GM23248 (cell line): ENCODE measurements at regions not wholly inside any gene's neighbourhood (a gene's known extent, or its start where the extent isn't known, plus 50 kb on each side); places are given as distances from the start of the nearest gene placed in this dataset.
"Not testable (repeated sequence)": the region's sequence is repeated elsewhere in the genome, so short reads cannot be mapped to it uniquely, and the experiment has no call there.

Source experiments
- DNase-seq: peaks from one replicate; pipeline ENCODE4 v3.0.0-alpha.2; 2015
- H2AFZ ChIP-seq: fragments of 200-600 bp; sonication (generic); 2 replicates; pipeline ENCODE4 v1.6.1; 2016; ENCODE audit warnings: antibody characterized with exemption
- H3F3A ChIP-seq: fragments of 200-600 bp; sonication (generic); 2 replicates; pipeline ENCODE4 v1.6.1; 2016; ENCODE audit warnings: mild to moderate bottlenecking, antibody characterized with exemption, mixed run types; ENCODE audit not compliant: insufficient read depth
- H3K27ac ChIP-seq: fragments of 200-600 bp; sonication (generic); 2 replicates; pipeline ENCODE4 v1.5.1; 2016; ENCODE audit warnings: mild to moderate bottlenecking
- H3K27me3 ChIP-seq: fragments of 200-600 bp; sonication (generic); replicated peaks from 2 replicates; pipeline ENCODE4 v1.6.1; 2016; ENCODE audit warnings: mild to moderate bottlenecking; ENCODE audit not compliant: insufficient read depth
- H3K36me3 ChIP-seq: fragments of 200-600 bp; sonication (generic); 2 replicates; pipeline ENCODE4 v1.6.1; 2016; ENCODE audit warnings: low read depth, mild to moderate bottlenecking
- H3K4me1 ChIP-seq: fragments of 200-600 bp; sonication (generic); 2 replicates; pipeline ENCODE4 v1.6.1; 2016; ENCODE audit warnings: mild to moderate bottlenecking; ENCODE audit not compliant: insufficient read depth
- H3K4me2 ChIP-seq: fragments of 200-600 bp; sonication (generic); one replicate; pipeline ENCODE4 v1.6.1; 2016; ENCODE audit warnings: mild to moderate bottlenecking; ENCODE audit not compliant: unreplicated experiment
- H3K4me3 ChIP-seq: fragments of 200-600 bp; sonication (generic); 2 replicates; pipeline ENCODE4 v1.5.1; 2016; ENCODE audit warnings: mild to moderate bottlenecking
- H3K79me2 ChIP-seq: fragments of 200-600 bp; sonication (generic); 2 replicates; pipeline ENCODE4 v1.6.1; 2016; ENCODE audit warnings: mild to moderate bottlenecking; ENCODE audit not compliant: insufficient read depth
- H3K9ac ChIP-seq: fragments of 200-600 bp; sonication (generic); 2 replicates; pipeline ENCODE4 v1.6.1; 2016; ENCODE audit warnings: mild to moderate bottlenecking
- H3K9me2 ChIP-seq: fragments of 200-600 bp; sonication (generic); 2 replicates; pipeline ENCODE4 v1.6.1; 2016; ENCODE audit warnings: mixed run types, mild to moderate bottlenecking, moderate library complexity; ENCODE audit not compliant: insufficient read depth
- H3K9me3 ChIP-seq: fragments of 200-600 bp; sonication (generic); one replicate; pipeline ENCODE4 v1.6.1; 2017; ENCODE audit warnings: low read depth
- H4K20me1 ChIP-seq: fragments of 200-600 bp; sonication (generic); 2 replicates; pipeline ENCODE4 v1.6.0; 2016; ENCODE audit not compliant: insufficient read depth
- EZH2 ChIP-seq: fragments of 200-600 bp; sonication (generic); IDR thresholded peaks from 2 replicates; pipeline ENCODE4 v1.6.1; 2018; ENCODE audit warnings: antibody characterized with exemption, mild to moderate bottlenecking; ENCODE audit not compliant: insufficient read depth, poor library complexity, severe bottlenecking
- EZH2phosphoT487 ChIP-seq: fragments of 200-600 bp; sonication (generic); IDR thresholded peaks from 2 replicates; pipeline ENCODE4 v1.6.1; 2018; ENCODE audit warnings: antibody characterized with exemption, moderate library complexity, mild to moderate bottlenecking, low read depth; ENCODE audit not compliant: insufficient read depth
- WGBS, 2 experiments: methylation state at CpG; one replicate each; pipeline ENCODE4 v1.1.6; 2015 to 2017; ENCODE audit warnings: low lambda C conversion rate in 2 of 2, low coverage in 1 of 2; ENCODE audit errors: missing lambda C conversion rate in 2 of 2; 5-methylcytosine and 5-hydroxymethylcytosine counted together
- in situ Hi-C: fragments of 300-500 bp; cut with MboI; formaldehyde crosslinking; loops from 2 replicates; pipeline ENCODE4 v1.15.0; 2020

DNA sequence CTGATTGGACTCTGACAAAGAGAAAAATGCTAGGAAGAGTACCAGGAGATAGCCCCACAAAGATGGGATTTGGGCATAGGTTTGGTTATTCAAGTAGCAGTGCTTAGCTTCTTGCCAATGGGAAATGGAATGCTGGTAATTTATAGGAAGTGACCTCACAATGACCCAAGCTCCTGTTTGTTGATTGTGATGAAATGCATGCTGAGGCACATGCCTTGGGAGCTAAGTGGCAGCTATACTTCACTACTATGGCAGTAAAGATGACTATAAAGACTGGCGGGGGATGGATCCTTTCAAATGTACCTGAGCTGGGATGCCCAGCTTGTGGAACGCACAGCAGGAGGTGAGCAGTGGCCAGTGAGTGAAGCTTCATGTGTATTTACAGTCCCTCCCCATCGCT, 153.8 kb downstream of the ZNF22 start:
- DNase-seq: no peak
- WGBS, 2 experiments: 61 to 73% methylated on average over 3 of the region's 3 CpGs
- no peak overlapping the region for H3K4me2 ChIP-seq
- in situ Hi-C loops: no loop called here
- no peaks in the 10 kb centered on the region for H3K36me3 ChIP-seq
- H3K9me3 ChIP-seq: no peaks in the 10 kb centered on the region
- H3K79me2 ChIP-seq: no peaks in the 10 kb centered on the region
- H2AFZ ChIP-seq: no peak overlapping the region
- no peaks in the 10 kb centered on the region for H3F3A ChIP-seq
- H3K27ac ChIP-seq: no peak overlapping the region
- H3K9ac ChIP-seq: no peak overlapping the region
- H3K4me1 ChIP-seq: no peaks in the 10 kb centered on the region
- H4K20me1 ChIP-seq: no peaks in the 10 kb centered on the region
- H3K27me3 ChIP-seq: no peaks in the 10 kb centered on the region
- TF ChIP-seq EZH2phosphoT487: no peak
- TF ChIP-seq EZH2: no peak
- H3K9me2 ChIP-seq: no peaks in the 10 kb centered on the region
- H3K4me3 ChIP-seq: no peak overlapping the region

DNA sequence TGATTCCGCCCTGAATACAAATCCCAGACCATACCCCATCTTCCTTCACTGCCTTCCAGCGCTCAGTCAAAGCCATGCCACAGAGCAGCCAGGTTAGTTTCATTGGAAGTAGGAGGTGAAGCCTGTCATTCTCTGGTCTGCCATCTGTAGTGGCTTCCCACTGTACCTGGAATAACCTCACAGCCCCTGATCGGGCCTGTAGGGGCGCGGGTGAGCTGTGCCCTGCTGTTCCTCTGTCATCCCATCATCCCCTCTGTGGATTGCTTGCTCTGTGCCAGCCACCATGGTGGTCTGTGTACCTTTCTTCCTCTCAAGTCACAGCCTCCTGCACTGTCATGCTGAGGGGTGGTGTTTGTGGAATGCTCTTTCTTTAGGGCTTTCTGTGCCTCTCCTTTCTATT, 155.1 kb downstream of the ZNF22 start:
- in situ Hi-C loops: no loop called here
- Histone ChIP-seq H3K4me3 (no peak overlapping the region), H3K4me1 (no peaks in the 10 kb centered on the region), H3F3A (no peaks in the 10 kb centered on the region), H3K9me2 (no peaks in the 10 kb centered on the region), H3K36me3 (no peaks in the 10 kb centered on the region), H3K79me2 (no peaks in the 10 kb centered on the region), H3K27me3 (no peaks in the 10 kb centered on the region), H3K9ac (no peak overlapping the region), H3K4me2 (no peak overlapping the region), H3K9me3 (no peaks in the 10 kb centered on the region), H2AFZ (no peak overlapping the region), H3K27ac (no peak overlapping the region), H4K20me1 (no peaks in the 10 kb centered on the region)
- no peak for DNase-seq
- 58 to 75% methylated on average over 5 of the region's 5 CpGs for WGBS, 2 experiments
- TF ChIP-seq EZH2phosphoT487: no peak

DNA sequence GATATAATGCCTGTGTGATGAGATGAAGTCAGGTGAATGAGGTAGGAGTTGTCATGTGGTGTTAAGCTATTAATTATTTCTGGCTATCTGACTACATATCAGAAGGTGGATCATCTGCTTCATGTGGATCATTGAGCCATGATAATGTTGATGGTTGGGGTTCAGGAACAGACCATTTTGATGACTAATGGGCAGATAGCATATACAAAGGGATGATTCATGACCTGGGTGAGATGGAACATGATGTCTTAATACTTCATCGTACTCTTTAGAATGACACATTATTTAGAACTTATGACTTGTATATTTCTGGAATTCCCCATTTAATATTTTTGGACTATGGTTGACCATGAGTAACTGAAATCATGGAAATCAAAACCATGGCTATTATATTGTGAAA, 155.1 kb downstream of the OR13A1 start:
- in situ Hi-C loops: no loop called here
- H3K36me3 ChIP-seq: no peaks in the 10 kb centered on the region
- H2AFZ ChIP-seq: no peak overlapping the region
- 0 to 3% methylated on average over 1 of the region's 1 CpG for WGBS, 2 experiments
- no peaks in the 10 kb centered on the region for H3K79me2 ChIP-seq
- no peaks in the 10 kb centered on the region for H3K9me3 ChIP-seq
- TF ChIP-seq EZH2 (no peak), EZH2phosphoT487 (no peak)
- no peak overlapping the region for H3K4me3 ChIP-seq
- H3F3A ChIP-seq: no peaks in the 10 kb centered on the region
- no peaks in the 10 kb centered on the region for H3K9me2 ChIP-seq
- no peaks in the 10 kb centered on the region for H4K20me1 ChIP-seq
- no peak overlapping the region for H3K27ac ChIP-seq
- H3K9ac ChIP-seq: no peak overlapping the region
- H3K4me2 ChIP-seq: no peak overlapping the region
- H3K4me1 ChIP-seq: no peaks in the 10 kb centered on the region
- peak; percentile 13 for DNase-seq
- H3K27me3 ChIP-seq: no peaks in the 10 kb centered on the region

DNA sequence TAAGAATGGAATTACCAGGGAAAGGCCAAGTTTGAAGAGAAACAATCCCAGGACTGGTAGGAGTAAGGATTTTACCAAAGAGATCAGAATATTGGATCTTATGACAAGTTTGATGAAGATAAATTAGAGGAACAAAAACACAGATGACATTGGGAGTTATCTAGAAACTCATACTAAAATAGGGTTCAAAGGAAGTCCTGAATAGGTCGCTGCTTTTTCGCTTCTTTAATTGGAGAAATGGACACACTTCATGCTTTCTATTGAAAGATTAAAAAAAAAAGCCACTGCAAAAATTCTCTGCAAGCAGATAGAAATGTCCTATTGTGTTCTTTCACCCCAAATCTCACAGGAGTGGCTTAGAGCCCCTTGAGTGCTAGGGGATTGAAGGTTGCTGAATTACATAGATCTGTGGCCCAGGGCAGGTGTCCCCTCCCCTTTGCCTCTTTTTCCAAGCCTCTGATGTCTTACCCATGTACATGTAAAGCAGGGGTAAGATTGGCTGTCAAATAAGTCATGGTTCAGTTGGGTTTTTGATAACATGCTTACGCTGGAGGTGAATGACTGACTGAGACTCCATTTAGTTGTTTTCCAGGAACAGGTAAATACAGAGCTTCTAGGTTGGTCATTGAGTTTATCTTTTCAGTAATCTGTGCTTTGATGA, 152.0 kb downstream of the OR13A1 start:
- Histone ChIP-seq H4K20me1 (no peaks in the 10 kb centered on the region), H3K36me3 (no peaks in the 10 kb centered on the region), H3K4me3 (no peak overlapping the region)

DNA sequence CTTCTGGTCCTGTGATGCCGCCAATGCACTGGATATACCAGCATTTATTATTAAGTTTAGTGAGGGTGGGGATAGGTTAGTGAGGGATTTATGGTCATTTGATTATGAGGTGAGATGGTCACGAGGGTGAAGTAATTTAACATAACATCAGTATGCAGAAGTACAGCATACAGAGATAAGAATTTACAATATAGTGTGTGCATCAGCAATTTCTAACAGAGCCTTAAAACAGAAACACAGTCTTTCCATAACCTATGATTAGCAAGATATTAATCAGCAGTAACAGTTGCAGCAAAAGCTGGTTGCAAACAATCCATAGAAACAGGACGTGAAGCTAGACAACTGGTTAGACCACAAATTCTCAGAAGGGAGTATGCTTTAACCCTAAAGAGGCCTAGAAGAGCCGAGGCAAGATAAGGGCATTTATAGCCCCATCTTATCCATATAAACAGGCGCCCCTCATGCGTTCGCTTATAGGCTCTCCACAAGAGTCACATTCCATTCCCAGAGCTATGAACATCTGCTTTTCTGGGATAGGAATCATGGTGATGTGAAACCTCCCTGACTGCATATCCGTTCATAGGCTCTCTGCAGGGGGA, 139.8 kb downstream of the OR13A1 start:
- H2AFZ ChIP-seq, DNase-seq, in situ Hi-C loops, H3K4me3 ChIP-seq, H3K36me3 ChIP-seq, H3K27me3 ChIP-seq, H3K4me2 ChIP-seq, H4K20me1 ChIP-seq, H3K9ac ChIP-seq, H3K9me3 ChIP-seq, H3K4me1 ChIP-seq, H3K9me2 ChIP-seq, H3F3A ChIP-seq, H3K79me2 ChIP-seq, H3K27ac ChIP-seq: not testable (repeated sequence)
- WGBS, 2 experiments: 65 to 67% methylated on average over 8 of the region's 8 CpGs

More for the DNA sequence above, 152.0 kb downstream of the OR13A1 start:
- no peak overlapping the region for H3K27ac ChIP-seq
- no peaks in the 10 kb centered on the region for H3K9me3 ChIP-seq
- no peaks in the 10 kb centered on the region for H3F3A ChIP-seq
- no peaks in the 10 kb centered on the region for H3K9me2 ChIP-seq
- no peak for DNase-seq
- WGBS, 2 experiments: 61 to 64% methylated on average over 3 of the region's 3 CpGs
- H3K4me1 ChIP-seq: no peaks in the 10 kb centered on the region
- no peak overlapping the region for H2AFZ ChIP-seq
- no peak overlapping the region for H3K4me2 ChIP-seq
- in situ Hi-C loops: no loop called here
- no peak for TF ChIP-seq EZH2phosphoT487
- TF ChIP-seq EZH2: no peak
- no peaks in the 10 kb centered on the region for H3K27me3 ChIP-seq
- no peaks in the 10 kb centered on the region for H3K79me2 ChIP-seq
- no peak overlapping the region for H3K9ac ChIP-seq
